AML-193 (cell line): ENCODE measurements at regions not wholly inside any gene's neighbourhood (a gene's known extent, or its start where the extent isn't known, plus 50 kb on each side); places are given as distances from the start of the nearest gene placed in this dataset.
"Not testable (repeated sequence)": the region's sequence is repeated elsewhere in the genome, so short reads cannot be mapped to it uniquely, and the experiment has no call there.

Experiments
- DNase-seq, 2 experiments: peaks; one replicate each; lab custom pipeline; 2025; lab: John Stamatoyannopoulos, UW

- DNase-seq = no peak
These were observed 51.3 kb upstream of the CADPS start for GRCh38 chr3:62926494-62926893.

- DNase-seq = no peak
These were observed 53.0 kb upstream of the CADPS start for GRCh38 chr3:62928256-62928655.

- DNase-seq = no peak
These were observed 54.6 kb upstream of the CADPS start for GRCh38 chr3:62929771-62930170.

GRCh38 chr3:62935793-62936192, 60.6 kb upstream of the CADPS start:
- DNase-seq = no peak

GRCh38 chr3:62936626-62937254, 61.5 kb upstream of the CADPS start:
- no peak for DNase-seq

GRCh38 chr3:62938583-62938982, 63.4 kb upstream of the CADPS start:
- DNase-seq = no peak

GRCh38 chr3:62939707-62940106, 64.5 kb upstream of the CADPS start:
- no peak for DNase-seq

GRCh38 chr3:62940771-62941563, 65.8 kb upstream of the CADPS start:
- DNase-seq = no peak

- DNase-seq = no peak
These were observed 67.0 kb upstream of the CADPS start for GRCh38 chr3:62942227-62942626.

GRCh38 chr3:62942764-62943163, 67.5 kb upstream of the CADPS start:
- no peak for DNase-seq

- DNase-seq = no peak
These were observed 73.7 kb upstream of the CADPS start for GRCh38 chr3:62948921-62949320.

GRCh38 chr3:62950210-62950609, 75.0 kb upstream of the CADPS start:
- DNase-seq = no peak

- no peak for DNase-seq
These were observed 75.9 kb upstream of the CADPS start for GRCh38 chr3:62951037-62951613.

GRCh38 chr3:62951880-62952279, 76.7 kb upstream of the CADPS start:
- not testable (repeated sequence) for DNase-seq

GRCh38 chr3:62954580-62954979, 79.4 kb upstream of the CADPS start:
- no peak for DNase-seq

GRCh38 chr3:62955126-62955525, 79.9 kb upstream of the CADPS start:
- no peak for DNase-seq

- no peak for DNase-seq
These were observed 81.2 kb upstream of the CADPS start for GRCh38 chr3:62956411-62956810.

- no peak for DNase-seq
These were observed 86.8 kb upstream of the CADPS start for GRCh38 chr3:62961874-62962556.

GRCh38 chr3:62962714-62963113, 87.5 kb upstream of the CADPS start:
- no peak for DNase-seq

GRCh38 chr3:62965311-62965710, 90.1 kb upstream of the CADPS start:
- no peak for DNase-seq

GRCh38 chr3:62968128-62968527, 92.9 kb upstream of the CADPS start:
- DNase-seq = no peak

- no peak for DNase-seq
These were observed 95.4 kb upstream of the CADPS start for GRCh38 chr3:62970648-62971047.

GRCh38 chr3:62975566-62975965, 100.3 kb upstream of the CADPS start:
- no peak for DNase-seq
